SK-N-SH (cell line): ENCODE measurements at regions not wholly inside any gene's neighbourhood (a gene's known extent, or its start where the extent isn't known, plus 50 kb on each side); places are given as distances from the start of the nearest gene placed in this dataset.

Experiments used
- CTCF ChIA-PET: fragments of 300-600, 350-600 bp; formaldehyde crosslinking; extraction: SDS; loops from one replicate; lab custom pipeline; 2021; lab: Yijun Ruan, JAX
- POLR2A ChIA-PET: fragments of 350-600 bp; sonication (Branson Sonifier 250); formaldehyde crosslinking; extraction: SDS; loops from one replicate; lab custom pipeline; 2020; ENCODE audit warnings: antibody characterized with exemption, inconsistent platforms; lab: Yijun Ruan, JAX
- DNase-seq: peaks from one replicate; pipeline ENCODE4 v3.0.0; 2012
- H2AFZ ChIP-seq: fragments of 200-600 bp; sonication (generic); 2 replicates; pipeline ENCODE4 v1.8.1; 2016; ENCODE audit warnings: antibody characterized with exemption, mild to moderate bottlenecking, low read depth
- H3F3A ChIP-seq: fragments of 200-600 bp; sonication (generic); replicated peaks from 2 replicates; pipeline ENCODE3; 2016; ENCODE audit warnings: antibody characterized with exemption, mild to moderate bottlenecking; ENCODE audit not compliant: insufficient read depth
- H3K27ac ChIP-seq, 2 experiments: fragments of 200-500 bp in 1 of 2; fragments of 200-600 bp in 1 of 2; sonication (Bioruptor generic) in 1 of 2; sonication (generic), shearing (Covaris generic) in 1 of 2; 2 replicates each; pipeline versions ENCODE4 v1.5.1 to v1.6.1; 2014 to 2016; ENCODE audit warnings: low read depth in 2 of 2, inconsistent platforms in 1 of 2, low read length in 1 of 2, mild to moderate bottlenecking in 1 of 2, mixed read lengths in 1 of 2
- H3K27me3 ChIP-seq: fragments of 200-600 bp; sonication (generic), shearing (Covaris generic); 2 replicates; pipeline ENCODE4 v1.6.1; 2016; ENCODE audit warnings: mixed run types; ENCODE audit not compliant: insufficient read depth
- H3K36me3 ChIP-seq, 2 experiments: fragments of 200-500 bp in 1 of 2; fragments of 200-600 bp in 1 of 2; sonication (Bioruptor generic) in 1 of 2; sonication (generic) in 1 of 2; replicated peaks in 1 of 2; 2 replicates each; pipeline versions ENCODE3 to v1.5.1; 2014 to 2016; ENCODE audit warnings: low read length in 1 of 2, mild to moderate bottlenecking in 1 of 2; ENCODE audit not compliant: insufficient read depth in 2 of 2, control insufficient read depth in 1 of 2
- H3K4me1 ChIP-seq, 2 experiments: fragments of 200-500 bp in 1 of 2; fragments of 200-600 bp in 1 of 2; sonication (Bioruptor generic) in 1 of 2; sonication (generic), shearing (Covaris generic) in 1 of 2; 2 replicates each; pipeline versions ENCODE4 v1.5.1 to v1.6.1; 2014 to 2016; ENCODE audit warnings: low read depth in 1 of 2, low read length in 1 of 2, mixed run types in 1 of 2; ENCODE audit not compliant: insufficient read depth in 2 of 2, control insufficient read depth in 1 of 2
- H3K4me2 ChIP-seq: fragments of 200-600 bp; sonication (generic), shearing (Covaris generic); 2 replicates; pipeline ENCODE4 v1.6.1; 2017; ENCODE audit warnings: mixed run types
- H3K4me3 ChIP-seq, 2 experiments: fragments of 200-500 bp in 1 of 2; fragments of 200-600 bp in 1 of 2; sonication (Bioruptor generic) in 1 of 2; sonication (generic), shearing (Covaris generic) in 1 of 2; 2 replicates each; pipeline versions ENCODE4 v1.5.1 to v1.8.1; 2014 to 2016; ENCODE audit warnings: low read depth in 2 of 2, inconsistent platforms in 1 of 2, low read length in 1 of 2, mild to moderate bottlenecking in 1 of 2, mixed read lengths in 1 of 2, moderate library complexity in 1 of 2
- H3K79me2 ChIP-seq: fragments of 200-600 bp; sonication (generic); 2 replicates; pipeline ENCODE4 v1.8.1; 2017; ENCODE audit warnings: mild to moderate bottlenecking; ENCODE audit not compliant: insufficient read depth
- H3K9ac ChIP-seq: fragments of 200-600 bp; sonication (generic); 2 replicates; pipeline ENCODE4 v1.6.1; 2017; ENCODE audit warnings: mixed run types
- H3K9me2 ChIP-seq: fragments of 200-600 bp; sonication (generic); 2 replicates; pipeline ENCODE4 v1.6.1; 2017; ENCODE audit warnings: mixed run types
- H3K9me3 ChIP-seq: fragments of 200-600 bp; sonication (generic); 2 replicates; pipeline ENCODE4 v1.6.1; 2017; ENCODE audit warnings: mixed run types, mild to moderate bottlenecking, moderate library complexity
- H4K20me1 ChIP-seq: fragments of 200-600 bp; sonication (generic); 2 replicates; pipeline ENCODE4 v1.6.1; 2017; ENCODE audit warnings: mild to moderate bottlenecking, mixed run types; ENCODE audit not compliant: insufficient read depth
- CHD2 ChIP-seq: fragments of 150-350 bp; IDR thresholded peaks from 2 replicates; pipeline ENCODE4 v1.6.1; 2018; ENCODE audit warnings: low read length; ENCODE audit not compliant: partially characterized antibody
- CTCF ChIP-seq: fragments of 200-600 bp; sonication (generic); IDR thresholded peaks from 2 replicates; pipeline ENCODE4 v1.6.1; 2017; ENCODE audit warnings: antibody characterized with exemption, mild to moderate bottlenecking, moderate library complexity
- EP300 ChIP-seq, 2 experiments: IDR thresholded peaks; 2 replicates each; pipeline versions ENCODE4 v1.4.0 to v1.6.1; 2012; ENCODE audit warnings: borderline replicate concordance in 1 of 2, low read depth in 1 of 2, low read length in 1 of 2
- FOSL2 ChIP-seq: IDR thresholded peaks from 2 replicates; pipeline ENCODE4 v1.4.0; 2012; ENCODE audit warnings: low read depth, mild to moderate bottlenecking, moderate library complexity, borderline replicate concordance
- FOXJ3 ChIP-seq: sonication (generic); formaldehyde crosslinking; IDR thresholded peaks from 2 replicates; pipeline ENCODE4 v1.5.1; 2020; ENCODE audit warnings: mild to moderate bottlenecking, missing genetic modification reagents
- MEF2A ChIP-seq: IDR thresholded peaks from 2 replicates; pipeline ENCODE4 v1.4.0; 2012; ENCODE audit warnings: low read depth, borderline replicate concordance
- POLR2AphosphoS5 ChIP-seq: IDR thresholded peaks from 2 replicates; pipeline ENCODE4 v1.6.1; 2012; ENCODE audit warnings: low read depth, low read length
- SIN3A ChIP-seq: IDR thresholded peaks from 2 replicates; pipeline ENCODE4 v1.6.1; 2012; ENCODE audit warnings: low read depth, mild to moderate bottlenecking, low read length, moderate library complexity, borderline replicate concordance
- TAF1 ChIP-seq: IDR thresholded peaks from 2 replicates; pipeline ENCODE4 v1.6.1; 2012; ENCODE audit warnings: low read depth, mild to moderate bottlenecking, low read length, moderate library complexity, borderline replicate concordance
- TEAD4 ChIP-seq: IDR thresholded peaks from 2 replicates; pipeline ENCODE4 v1.4.0; 2012; ENCODE audit warnings: mild to moderate bottlenecking, borderline replicate concordance; ENCODE audit not compliant: insufficient read depth
- YY1 ChIP-seq: IDR thresholded peaks from 2 replicates; pipeline ENCODE4 v1.4.0; 2012; ENCODE audit warnings: low read depth, mild to moderate bottlenecking
- ZBTB33 ChIP-seq: IDR thresholded peaks from 2 replicates; pipeline ENCODE4 v1.4.0; 2012; ENCODE audit warnings: low read depth, borderline replicate concordance
- WGBS: methylation state at CpG from one replicate; pipeline ENCODE4 v1.1.6; 2017; ENCODE audit warnings: low lambda C conversion rate; 5-methylcytosine and 5-hydroxymethylcytosine counted together
- TF ChIP-seq, protein P1 (sequence below): fragments of 150-350 bp; IDR thresholded peaks from 2 replicates; pipeline ENCODE4 v1.6.1; 2016; ENCODE audit warnings: mild to moderate bottlenecking, low read depth, low read length
- TF ChIP-seq, protein P2 (sequence below): fragments of 150-350 bp; IDR thresholded peaks from 2 replicates; pipeline ENCODE4 v1.6.1; 2017; ENCODE audit warnings: antibody characterized with exemption, low read length, low read depth, borderline replicate concordance
- TF ChIP-seq, protein P3 (sequence below): IDR thresholded peaks from 2 replicates; pipeline ENCODE4 v1.4.0; 2012; ENCODE audit warnings: low read depth, borderline replicate concordance

DNA sequence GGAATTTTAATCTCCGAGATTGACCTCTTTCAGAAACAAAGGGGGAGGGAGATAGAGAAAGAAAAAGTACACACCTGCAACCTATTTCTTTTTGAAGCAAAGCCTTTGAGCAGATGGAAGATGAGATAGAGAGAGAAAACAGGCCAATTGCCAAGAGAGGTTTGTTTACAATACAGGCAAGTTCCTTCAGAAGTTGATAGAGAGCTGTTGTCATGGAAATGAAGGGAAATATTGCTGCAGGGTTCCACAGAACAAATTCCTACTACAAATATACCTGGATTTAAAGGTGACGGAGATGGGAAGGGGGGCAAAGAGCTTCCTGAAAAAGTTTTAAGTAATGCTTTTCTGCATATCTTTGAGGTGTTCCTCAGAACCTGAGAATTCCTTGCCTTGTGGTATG, 388.4 kb downstream of the NDFIP2 start:
- no peak for DNase-seq
- ChIA-PET CTCF (interaction anchor here (1.2 kb wide), 1 partner anchor 15 kb away, joined by 3 read pairs; no protein-coding TSS in a partner anchor), POLR2A (no interaction called here)
- H3K79me2 ChIP-seq: no peaks in the 10 kb centered on the region
- no peaks in the 10 kb centered on the region for H3K27me3 ChIP-seq
- H3K27ac ChIP-seq: no peak overlapping the region
- no peaks in the 10 kb centered on the region for H3K9me3 ChIP-seq
- H4K20me1 ChIP-seq: no peaks in the 10 kb centered on the region
- no peak overlapping the region for H3K4me2 ChIP-seq
- H3K36me3 ChIP-seq: no peaks in the 10 kb centered on the region
- H3K9me2 ChIP-seq: no peaks in the 10 kb centered on the region
- 89% methylated on average over 2 of the region's 2 CpGs for WGBS
- no peaks in the 10 kb centered on the region for H3F3A ChIP-seq
- H3K4me3 ChIP-seq: no peak overlapping the region
- H3K9ac ChIP-seq: no peak overlapping the region
- no peak overlapping the region for H2AFZ ChIP-seq
- H3K4me1 ChIP-seq: peaks cover 3 to 5% of the 10 kb centered on the region in 2 experiments; a peak in 2 of 4 replicates
- no peak for TF ChIP-seq CHD2
- TF ChIP-seq, protein P1, sequence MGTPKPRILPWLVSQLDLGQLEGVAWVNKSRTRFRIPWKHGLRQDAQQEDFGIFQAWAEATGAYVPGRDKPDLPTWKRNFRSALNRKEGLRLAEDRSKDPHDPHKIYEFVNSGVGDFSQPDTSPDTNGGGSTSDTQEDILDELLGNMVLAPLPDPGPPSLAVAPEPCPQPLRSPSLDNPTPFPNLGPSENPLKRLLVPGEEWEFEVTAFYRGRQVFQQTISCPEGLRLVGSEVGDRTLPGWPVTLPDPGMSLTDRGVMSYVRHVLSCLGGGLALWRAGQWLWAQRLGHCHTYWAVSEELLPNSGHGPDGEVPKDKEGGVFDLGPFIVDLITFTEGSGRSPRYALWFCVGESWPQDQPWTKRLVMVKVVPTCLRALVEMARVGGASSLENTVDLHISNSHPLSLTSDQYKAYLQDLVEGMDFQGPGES: no peak
- no peak for TF ChIP-seq MEF2A
- TF ChIP-seq TAF1: no peak
- no peak for TF ChIP-seq YY1
- TF ChIP-seq FOSL2: no peak
- no peak for TF ChIP-seq TEAD4
- TF ChIP-seq, protein P2, sequence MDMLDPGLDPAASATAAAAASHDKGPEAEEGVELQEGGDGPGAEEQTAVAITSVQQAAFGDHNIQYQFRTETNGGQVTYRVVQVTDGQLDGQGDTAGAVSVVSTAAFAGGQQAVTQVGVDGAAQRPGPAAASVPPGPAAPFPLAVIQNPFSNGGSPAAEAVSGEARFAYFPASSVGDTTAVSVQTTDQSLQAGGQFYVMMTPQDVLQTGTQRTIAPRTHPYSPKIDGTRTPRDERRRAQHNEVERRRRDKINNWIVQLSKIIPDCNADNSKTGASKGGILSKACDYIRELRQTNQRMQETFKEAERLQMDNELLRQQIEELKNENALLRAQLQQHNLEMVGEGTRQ: no peak
- TF ChIP-seq SIN3A: no peak
- TF ChIP-seq, protein P3, sequence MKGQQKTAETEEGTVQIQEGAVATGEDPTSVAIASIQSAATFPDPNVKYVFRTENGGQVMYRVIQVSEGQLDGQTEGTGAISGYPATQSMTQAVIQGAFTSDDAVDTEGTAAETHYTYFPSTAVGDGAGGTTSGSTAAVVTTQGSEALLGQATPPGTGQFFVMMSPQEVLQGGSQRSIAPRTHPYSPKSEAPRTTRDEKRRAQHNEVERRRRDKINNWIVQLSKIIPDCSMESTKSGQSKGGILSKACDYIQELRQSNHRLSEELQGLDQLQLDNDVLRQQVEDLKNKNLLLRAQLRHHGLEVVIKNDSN: no peak
- no peak for TF ChIP-seq EP300 (IDR thresholded peaks at IDR 0.05; ENCODE audit: borderline replicate concordance in 1 of 2, low read depth in 1 of 2, low read length in 1 of 2)
- TF ChIP-seq FOXJ3 (CRISPR knock-in tag): no peak
- no peak for TF ChIP-seq ZBTB33
- TF ChIP-seq POLR2AphosphoS5: no peak
- no peak for TF ChIP-seq CTCF
